ENCODE measurements at regions not wholly inside any gene's neighbourhood (a gene's known extent, or its start where the extent isn't known, plus 50 kb on each side); places are given as distances from the start of the nearest gene placed in this dataset.

DNA sequence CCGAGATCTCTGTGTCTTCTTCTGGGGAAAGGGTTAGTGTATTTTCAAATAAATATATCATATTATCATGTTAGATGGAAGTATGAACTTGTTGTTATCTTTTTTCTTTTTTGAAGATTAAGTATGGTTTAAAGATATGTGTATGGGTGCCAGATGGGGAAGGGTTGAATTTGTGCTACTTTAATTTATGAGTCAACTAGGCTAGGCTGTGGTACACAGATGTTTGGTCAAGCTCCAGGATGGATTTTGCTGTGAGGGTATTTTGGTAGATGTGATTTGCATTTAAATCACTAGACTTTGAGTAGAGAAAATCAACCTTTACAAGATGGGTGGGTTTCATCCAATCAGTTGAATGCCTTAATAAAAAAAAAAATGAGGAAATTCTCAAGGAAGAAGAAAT is 886.6 kb upstream of the ADGRB3 start:
- H3K4me3 ChIP-seq (ENCODE audit: low read length in 2 of 2), result no peak overlapping the region
- no peak overlapping the region for H4K91ac ChIP-seq (ENCODE audit: low read depth, low read length, poor library complexity)
- no peak overlapping the region for H2BK12ac ChIP-seq (ENCODE audit: low read length)
- H3K4ac ChIP-seq (ENCODE audit: low read length), result no peak overlapping the region
- no peak overlapping the region for H3K27ac ChIP-seq (replicated peaks; ENCODE audit: low read length)
- no peak overlapping the region for H2AFZ ChIP-seq (ENCODE audit: low read length)
- H3K4me1 ChIP-seq (ENCODE audit: control insufficient read depth in 2 of 2, insufficient read depth in 1 of 2, low read depth in 1 of 2, low read length in 2 of 2), result no peaks in the 10 kb centered on the region
- no peak overlapping the region for H2AK5ac ChIP-seq (ENCODE audit: low read depth, low read length)
- WGBS, 2 donors (ENCODE audit: extremely low coverage in 2 of 2, insufficient read length in 2 of 2, insufficient replicate concordance in 1 of 2), result no CpG with 5 or more reads among the region's 1 CpG
- DNase-seq (ENCODE audit: low spot score), result no peak
- no peaks in the 10 kb centered on the region for H3K36me3 ChIP-seq (replicated peaks in 1 of 2; ENCODE audit: control insufficient read depth in 2 of 2, insufficient read depth in 2 of 2, low read length in 2 of 2)
- H3K18ac ChIP-seq (ENCODE audit: low read length), result no peak overlapping the region
- no peak overlapping the region for H3K9ac ChIP-seq (ENCODE audit: low read depth, low read length, poor library complexity)
- no peak overlapping the region for H2BK15ac ChIP-seq (ENCODE audit: low read length)
- no peak overlapping the region for H3K14ac ChIP-seq (ENCODE audit: low read length)
- no peaks in the 10 kb centered on the region for H3K79me1 ChIP-seq (ENCODE audit: low read depth, low read length)
- H3K4me2 ChIP-seq (ENCODE audit: insufficient read depth, low read length, poor library complexity, severe bottlenecking), result no peak overlapping the region
- H2BK5ac ChIP-seq (ENCODE audit: low read length), result no peak overlapping the region
- H3K27me3 ChIP-seq (ENCODE audit: control insufficient read depth in 3 of 3, insufficient read depth in 3 of 3, low read depth in 1 of 3, low read length in 3 of 3), result no peaks in the 10 kb centered on the region
- H4K8ac ChIP-seq (ENCODE audit: low read depth, low read length), result no peak overlapping the region
- no peaks in the 10 kb centered on the region for H3K9me3 ChIP-seq (replicated peaks in 1 of 2; ENCODE audit: control insufficient read depth in 2 of 2, insufficient read depth in 1 of 2, low read depth in 1 of 2, low read length in 2 of 2)
- no peak overlapping the region for H2BK120ac ChIP-seq (ENCODE audit: low read depth, low read length)
- no peak overlapping the region for H3K23ac ChIP-seq (ENCODE audit: low read depth, low read length, poor library complexity)

DNA sequence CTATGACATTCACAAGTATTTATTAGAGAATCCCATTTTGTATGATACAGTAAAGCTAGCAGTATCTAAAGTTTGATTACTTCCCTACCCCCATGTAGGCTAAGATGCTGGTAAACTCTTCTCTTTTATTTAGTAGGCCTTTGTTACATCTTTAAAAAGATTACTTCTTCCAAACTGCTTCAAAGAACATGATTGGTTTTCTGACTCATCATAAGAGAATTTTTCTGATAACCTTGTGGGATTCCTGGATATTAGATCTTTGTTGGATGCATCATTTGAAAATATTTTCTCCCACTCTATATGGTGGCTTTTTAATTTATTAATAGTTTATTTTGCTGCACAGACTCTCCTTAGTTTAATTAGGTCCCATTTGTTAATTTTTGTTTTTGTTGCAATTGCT is 898.3 kb upstream of the ADGRB3 start:
- Histone ChIP-seq H4K91ac (ENCODE audit: low read depth, low read length, poor library complexity) (no peak overlapping the region), H3K79me1 (ENCODE audit: low read depth, low read length) (no peaks in the 10 kb centered on the region), H2BK120ac (ENCODE audit: low read depth, low read length) (no peak overlapping the region), H3K36me3 (replicated peaks in 1 of 2; ENCODE audit: control insufficient read depth in 2 of 2, insufficient read depth in 2 of 2, low read length in 2 of 2) (no peaks in the 10 kb centered on the region), H3K18ac (ENCODE audit: low read length) (no peak overlapping the region), H3K23ac (ENCODE audit: low read depth, low read length, poor library complexity) (no peak overlapping the region), H3K14ac (ENCODE audit: low read length) (no peak overlapping the region), H3K4me3 (ENCODE audit: low read length in 2 of 2) (no peak overlapping the region), H3K27ac (replicated peaks; ENCODE audit: low read length) (no peak overlapping the region), H2BK12ac (ENCODE audit: low read length) (no peak overlapping the region), H3K9ac (ENCODE audit: low read depth, low read length, poor library complexity) (no peak overlapping the region), H3K4ac (ENCODE audit: low read length) (no peak overlapping the region), H2AFZ (ENCODE audit: low read length) (no peak overlapping the region), H3K27me3 (ENCODE audit: control insufficient read depth in 3 of 3, insufficient read depth in 3 of 3, low read depth in 1 of 3, low read length in 3 of 3) (no peaks in the 10 kb centered on the region), H2BK15ac (ENCODE audit: low read length) (no peak overlapping the region), H3K9me3 (replicated peaks in 1 of 2; ENCODE audit: control insufficient read depth in 2 of 2, insufficient read depth in 1 of 2, low read depth in 1 of 2, low read length in 2 of 2) (no peaks in the 10 kb centered on the region), H3K4me1 (ENCODE audit: control insufficient read depth in 2 of 2, insufficient read depth in 1 of 2, low read depth in 1 of 2, low read length in 2 of 2) (no peaks in the 10 kb centered on the region), H3K4me2 (ENCODE audit: insufficient read depth, low read length, poor library complexity, severe bottlenecking) (no peak overlapping the region), H2AK5ac (ENCODE audit: low read depth, low read length) (no peak overlapping the region), H4K8ac (ENCODE audit: low read depth, low read length) (no peak overlapping the region), H2BK5ac (ENCODE audit: low read length) (no peak overlapping the region)
- DNase-seq (ENCODE audit: low spot score), result no peak

DNA sequence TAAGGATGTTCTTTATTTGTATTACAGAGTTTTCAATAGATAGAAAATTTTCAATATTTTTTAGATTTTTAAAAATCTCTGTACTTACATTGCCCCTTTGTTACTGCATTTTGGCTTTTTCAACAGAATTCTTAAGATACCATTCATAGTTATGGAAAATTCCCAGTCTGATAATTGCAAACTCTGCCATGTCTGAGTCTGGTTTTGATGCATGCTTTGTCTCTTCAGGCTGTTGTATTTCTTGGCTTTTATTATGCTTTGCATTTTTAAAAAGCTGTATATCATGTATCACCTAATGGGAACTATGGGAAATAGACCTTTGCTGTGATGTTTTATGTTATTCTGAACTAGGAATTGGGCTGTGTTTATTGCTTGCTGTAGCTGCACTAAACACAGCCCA is 898.9 kb upstream of the ADGRB3 start:
- no peak overlapping the region for H3K23ac ChIP-seq (ENCODE audit: low read depth, low read length, poor library complexity)
- H2BK120ac ChIP-seq (ENCODE audit: low read depth, low read length), result no peak overlapping the region
- H3K4ac ChIP-seq (ENCODE audit: low read length), result no peak overlapping the region
- no peaks in the 10 kb centered on the region for H3K36me3 ChIP-seq (replicated peaks in 1 of 2; ENCODE audit: control insufficient read depth in 2 of 2, insufficient read depth in 2 of 2, low read length in 2 of 2)
- H3K9ac ChIP-seq (ENCODE audit: low read depth, low read length, poor library complexity), result no peak overlapping the region
- no peak overlapping the region for H3K18ac ChIP-seq (ENCODE audit: low read length)
- no peaks in the 10 kb centered on the region for H3K9me3 ChIP-seq (replicated peaks in 1 of 2; ENCODE audit: control insufficient read depth in 2 of 2, insufficient read depth in 1 of 2, low read depth in 1 of 2, low read length in 2 of 2)
- H2AFZ ChIP-seq (ENCODE audit: low read length), result no peak overlapping the region
- no peaks in the 10 kb centered on the region for H3K79me1 ChIP-seq (ENCODE audit: low read depth, low read length)
- no peak overlapping the region for H3K27ac ChIP-seq (replicated peaks; ENCODE audit: low read length)
- no peaks in the 10 kb centered on the region for H3K27me3 ChIP-seq (ENCODE audit: control insufficient read depth in 3 of 3, insufficient read depth in 3 of 3, low read depth in 1 of 3, low read length in 3 of 3)
- H3K14ac ChIP-seq (ENCODE audit: low read length), result no peak overlapping the region
- no peak overlapping the region for H2BK15ac ChIP-seq (ENCODE audit: low read length)
- H2BK12ac ChIP-seq (ENCODE audit: low read length), result no peak overlapping the region
- H4K8ac ChIP-seq (ENCODE audit: low read depth, low read length), result no peak overlapping the region
- H3K4me2 ChIP-seq (ENCODE audit: insufficient read depth, low read length, poor library complexity, severe bottlenecking), result no peak overlapping the region
- no peak overlapping the region for H4K91ac ChIP-seq (ENCODE audit: low read depth, low read length, poor library complexity)
- DNase-seq (ENCODE audit: low spot score), result no peak
- H3K4me1 ChIP-seq (ENCODE audit: control insufficient read depth in 2 of 2, insufficient read depth in 1 of 2, low read depth in 1 of 2, low read length in 2 of 2), result no peaks in the 10 kb centered on the region
- H3K4me3 ChIP-seq (ENCODE audit: low read length in 2 of 2), result no peak overlapping the region
- no peak overlapping the region for H2AK5ac ChIP-seq (ENCODE audit: low read depth, low read length)
- no peak overlapping the region for H2BK5ac ChIP-seq (ENCODE audit: low read length)

DNA sequence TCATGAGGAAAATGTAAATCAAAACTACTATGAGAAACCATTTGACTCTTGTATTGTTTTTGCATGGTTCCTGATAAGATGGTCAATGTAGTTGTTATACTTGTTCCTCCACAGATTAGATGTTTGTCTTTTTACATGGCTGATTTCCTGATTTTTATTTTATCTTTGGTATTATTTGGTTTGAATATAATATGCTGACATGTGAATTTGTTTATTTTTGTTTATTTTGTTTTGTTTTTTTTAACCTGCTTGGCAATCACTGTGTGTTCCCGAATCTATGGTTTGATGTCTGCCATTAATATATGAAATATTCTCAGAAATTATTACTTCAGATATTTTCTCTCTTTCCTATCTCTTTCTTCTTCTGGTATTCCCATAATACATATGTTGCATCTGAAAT is 899.5 kb upstream of the ADGRB3 start:
- H2BK120ac ChIP-seq (ENCODE audit: low read depth, low read length), result no peak overlapping the region
- no peak overlapping the region for H3K18ac ChIP-seq (ENCODE audit: low read length)
- no peak overlapping the region for H3K14ac ChIP-seq (ENCODE audit: low read length)
- H3K36me3 ChIP-seq (replicated peaks in 1 of 2; ENCODE audit: control insufficient read depth in 2 of 2, insufficient read depth in 2 of 2, low read length in 2 of 2), result no peaks in the 10 kb centered on the region
- H2BK12ac ChIP-seq (ENCODE audit: low read length), result no peak overlapping the region
- H2BK15ac ChIP-seq (ENCODE audit: low read length), result no peak overlapping the region
- WGBS, 2 donors (ENCODE audit: extremely low coverage in 2 of 2, insufficient read length in 2 of 2, insufficient replicate concordance in 1 of 2), result no CpG with 5 or more reads among the region's 1 CpG
- H3K27ac ChIP-seq (replicated peaks; ENCODE audit: low read length), result no peak overlapping the region
- no peak overlapping the region for H3K4me3 ChIP-seq (ENCODE audit: low read length in 2 of 2)
- H3K9ac ChIP-seq (ENCODE audit: low read depth, low read length, poor library complexity), result no peak overlapping the region
- no peaks in the 10 kb centered on the region for H3K9me3 ChIP-seq (replicated peaks in 1 of 2; ENCODE audit: control insufficient read depth in 2 of 2, insufficient read depth in 1 of 2, low read depth in 1 of 2, low read length in 2 of 2)
- H3K27me3 ChIP-seq (ENCODE audit: control insufficient read depth in 3 of 3, insufficient read depth in 3 of 3, low read depth in 1 of 3, low read length in 3 of 3), result no peaks in the 10 kb centered on the region
- no peak for DNase-seq (ENCODE audit: low spot score)
- H2AFZ ChIP-seq (ENCODE audit: low read length), result no peak overlapping the region
- H2AK5ac ChIP-seq (ENCODE audit: low read depth, low read length), result no peak overlapping the region
- no peak overlapping the region for H4K8ac ChIP-seq (ENCODE audit: low read depth, low read length)
- no peak overlapping the region for H3K4ac ChIP-seq (ENCODE audit: low read length)
- no peak overlapping the region for H3K4me2 ChIP-seq (ENCODE audit: insufficient read depth, low read length, poor library complexity, severe bottlenecking)
- H3K4me1 ChIP-seq (ENCODE audit: control insufficient read depth in 2 of 2, insufficient read depth in 1 of 2, low read depth in 1 of 2, low read length in 2 of 2), result no peaks in the 10 kb centered on the region
- H4K91ac ChIP-seq (ENCODE audit: low read depth, low read length, poor library complexity), result no peak overlapping the region
- H3K79me1 ChIP-seq (ENCODE audit: low read depth, low read length), result no peaks in the 10 kb centered on the region
- no peak overlapping the region for H3K23ac ChIP-seq (ENCODE audit: low read depth, low read length, poor library complexity)
- H2BK5ac ChIP-seq (ENCODE audit: low read length), result no peak overlapping the region

Data from neuronal stem cell (in vitro differentiated cells).